ENCODE measurements at regions not wholly inside any gene's neighbourhood (a gene's known extent, or its start where the extent isn't known, plus 50 kb on each side); places are given as distances from the start of the nearest gene placed in this dataset.

DNA sequence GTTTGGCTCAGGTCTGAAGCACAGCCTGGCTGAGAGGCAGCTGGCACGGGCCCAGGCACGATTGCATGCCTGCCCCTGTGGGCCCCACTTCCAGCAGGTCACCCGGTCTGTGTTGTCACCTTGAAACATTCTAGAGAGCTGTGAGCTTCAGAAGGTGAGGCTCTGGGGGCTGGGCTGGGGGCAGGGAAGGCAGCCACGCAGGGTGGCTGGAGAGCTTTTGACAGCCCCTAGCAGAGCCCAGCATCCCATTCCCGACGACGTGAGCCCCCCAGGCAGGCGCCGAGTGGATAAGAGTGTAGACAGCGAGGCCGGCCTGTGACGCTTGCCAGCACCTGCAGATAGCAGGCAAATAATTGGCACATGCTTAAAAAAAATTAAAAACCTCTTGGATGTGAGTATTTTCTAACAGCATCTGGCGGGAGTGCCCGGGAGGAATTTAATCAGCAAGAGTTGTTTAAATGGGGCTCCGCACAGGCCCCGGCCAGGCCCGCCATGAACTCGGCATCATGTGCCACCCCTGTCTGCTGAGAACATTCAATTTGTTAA, 212.0 kb upstream of the TBX20 start:
- no peak for TF ChIP-seq EZH2 (IDR thresholded peaks at IDR 0.05; ENCODE audit: borderline replicate concordance, low read length)
- TF ChIP-seq, protein P1, sequence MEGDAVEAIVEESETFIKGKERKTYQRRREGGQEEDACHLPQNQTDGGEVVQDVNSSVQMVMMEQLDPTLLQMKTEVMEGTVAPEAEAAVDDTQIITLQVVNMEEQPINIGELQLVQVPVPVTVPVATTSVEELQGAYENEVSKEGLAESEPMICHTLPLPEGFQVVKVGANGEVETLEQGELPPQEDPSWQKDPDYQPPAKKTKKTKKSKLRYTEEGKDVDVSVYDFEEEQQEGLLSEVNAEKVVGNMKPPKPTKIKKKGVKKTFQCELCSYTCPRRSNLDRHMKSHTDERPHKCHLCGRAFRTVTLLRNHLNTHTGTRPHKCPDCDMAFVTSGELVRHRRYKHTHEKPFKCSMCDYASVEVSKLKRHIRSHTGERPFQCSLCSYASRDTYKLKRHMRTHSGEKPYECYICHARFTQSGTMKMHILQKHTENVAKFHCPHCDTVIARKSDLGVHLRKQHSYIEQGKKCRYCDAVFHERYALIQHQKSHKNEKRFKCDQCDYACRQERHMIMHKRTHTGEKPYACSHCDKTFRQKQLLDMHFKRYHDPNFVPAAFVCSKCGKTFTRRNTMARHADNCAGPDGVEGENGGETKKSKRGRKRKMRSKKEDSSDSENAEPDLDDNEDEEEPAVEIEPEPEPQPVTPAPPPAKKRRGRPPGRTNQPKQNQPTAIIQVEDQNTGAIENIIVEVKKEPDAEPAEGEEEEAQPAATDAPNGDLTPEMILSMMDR (IDR thresholded peaks at IDR 0.05; ENCODE audit: low read length), result no peak

Measured in OCI-LY1 (cell line).